ENCODE measurements at regions not wholly inside any gene's neighbourhood (a gene's known extent, or its start where the extent isn't known, plus 50 kb on each side); places are given as distances from the start of the nearest gene placed in this dataset.

DNA sequence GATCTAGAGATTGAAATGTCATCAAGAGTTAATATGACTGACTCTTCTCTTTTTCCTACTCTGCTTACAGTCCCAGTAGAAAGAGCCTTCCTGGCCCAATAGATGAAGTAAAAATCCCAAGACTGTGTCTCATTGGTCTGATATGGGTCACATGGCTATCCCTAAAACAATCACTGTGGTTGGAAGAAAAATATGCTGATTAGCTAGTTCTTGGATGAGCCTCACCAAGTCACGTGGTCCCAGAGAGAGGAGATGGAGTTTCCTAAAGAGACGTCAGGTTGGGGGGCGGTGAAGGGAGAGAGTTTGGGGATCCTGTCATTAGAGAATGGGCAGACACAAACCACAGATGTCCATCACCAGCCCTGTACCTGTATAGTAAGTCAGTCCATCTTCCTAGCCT, 466.3 kb downstream of the HAPSTR1 start:
- TF ChIP-seq GATA2 (IDR thresholded peaks at IDR 0.05; ENCODE audit: low read depth, low read length) (no peak), GATA3 (IDR thresholded peaks at IDR 0.05; ENCODE audit: low read depth, low read length) (no peak)

Data from SH-SY5Y (cell line).